ENCODE measurements at regions not wholly inside any gene's neighbourhood (a gene's known extent, or its start where the extent isn't known, plus 50 kb on each side); places are given as distances from the start of the nearest gene placed in this dataset.

- Histone ChIP-seq H3K4me3 (no peak overlapping the region), H3K27me3 (ENCODE audit: control insufficient read depth in 3 of 3, insufficient read depth in 3 of 3, low read length in 2 of 3) (no peaks in the 10 kb centered on the region), H3K9me3 (ENCODE audit: control insufficient read depth in 4 of 4, insufficient read depth in 3 of 4, low read length in 3 of 4) (no peaks in the 10 kb centered on the region), H3K36me3 (ENCODE audit: control insufficient read depth in 4 of 4, insufficient read depth in 4 of 4, low read length in 4 of 4) (no peaks in the 10 kb centered on the region), H3K4me1 (ENCODE audit: control insufficient read depth in 5 of 5, insufficient read depth in 5 of 5, low read length in 5 of 5) (peaks cover 0 to 3% (median 0%) of the 10 kb centered on the region in 5 donors), H3K27ac (ENCODE audit: low read depth in 1 of 2, low read length in 1 of 2) (no peak overlapping the region), H3K9ac (ENCODE audit: insufficient read depth in 1 of 2, low read length in 2 of 2) (no peak overlapping the region)
- TF ChIP-seq CTCF (IDR thresholded peaks at IDR 0.05; ENCODE audit: control extremely low read depth, extremely low read depth): peak; percentile 76
- DNase-seq (peak; percentile 86 to 92 (median 90)), ATAC-seq (ENCODE audit: insufficient read depth, low FRiP score) (peak; percentile 88)
- WGBS, 2 donors: 15 to 28% methylated on average over 14 of the region's 14 CpGs
Observed at GRCh38 chr13:95380468-95381211, 79.4 kb upstream of the ABCC4 start.

GRCh38 chr13:95381212-95381527 is 79.9 kb upstream of the ABCC4 start:
- no peaks in the 10 kb centered on the region for H3K27me3 ChIP-seq (ENCODE audit: control insufficient read depth in 3 of 3, insufficient read depth in 3 of 3, low read length in 2 of 3)
- 59 to 72% methylated on average over 5 of the region's 5 CpGs for WGBS, 2 donors
- DNase-seq (peak in 2 of 3 donors; percentile 16 to 21), ATAC-seq (ENCODE audit: insufficient read depth, low FRiP score) (no peak)
- H3K4me1 ChIP-seq (ENCODE audit: control insufficient read depth in 5 of 5, insufficient read depth in 5 of 5, low read length in 5 of 5): peaks cover 0 to 3% (median 0%) of the 10 kb centered on the region in 5 donors
- no peak overlapping the region for H3K27ac ChIP-seq (ENCODE audit: low read depth in 1 of 2, low read length in 1 of 2)
- no peaks in the 10 kb centered on the region for H3K36me3 ChIP-seq (ENCODE audit: control insufficient read depth in 4 of 4, insufficient read depth in 4 of 4, low read length in 4 of 4)
- no peak for TF ChIP-seq CTCF (IDR thresholded peaks at IDR 0.05; ENCODE audit: control extremely low read depth, extremely low read depth)
- H3K4me3 ChIP-seq: no peak overlapping the region
- H3K9ac ChIP-seq (ENCODE audit: insufficient read depth in 1 of 2, low read length in 2 of 2): no peak overlapping the region
- no peaks in the 10 kb centered on the region for H3K9me3 ChIP-seq (ENCODE audit: control insufficient read depth in 4 of 4, insufficient read depth in 3 of 4, low read length in 3 of 4)

GRCh38 chr13:95382411-95382810 is 81.2 kb upstream of the ABCC4 start:
- peaks cover 0 to 6% (median 0%) of the 10 kb centered on the region in 5 donors for H3K4me1 ChIP-seq (ENCODE audit: control insufficient read depth in 5 of 5, insufficient read depth in 5 of 5, low read length in 5 of 5)
- H3K9ac ChIP-seq (ENCODE audit: insufficient read depth in 1 of 2, low read length in 2 of 2): no peak overlapping the region
- no peak overlapping the region for H3K27ac ChIP-seq (ENCODE audit: low read depth in 1 of 2, low read length in 1 of 2)
- TF ChIP-seq CTCF (IDR thresholded peaks at IDR 0.05; ENCODE audit: control extremely low read depth, extremely low read depth): no peak
- no peaks in the 10 kb centered on the region for H3K27me3 ChIP-seq (ENCODE audit: control insufficient read depth in 3 of 3, insufficient read depth in 3 of 3, low read length in 2 of 3)
- no peaks in the 10 kb centered on the region for H3K9me3 ChIP-seq (ENCODE audit: control insufficient read depth in 4 of 4, insufficient read depth in 3 of 4, low read length in 3 of 4)
- no peak overlapping the region for H3K4me3 ChIP-seq
- DNase-seq: no peak
- WGBS, 2 donors: 91 to 94% methylated on average over 2 of the region's 2 CpGs
- H3K36me3 ChIP-seq (ENCODE audit: control insufficient read depth in 4 of 4, insufficient read depth in 4 of 4, low read length in 4 of 4): no peaks in the 10 kb centered on the region
- ATAC-seq (ENCODE audit: insufficient read depth, low FRiP score): no peak

GRCh38 chr13:95382916-95383315 is 81.7 kb upstream of the ABCC4 start:
- Histone ChIP-seq H3K9me3 (ENCODE audit: control insufficient read depth in 4 of 4, insufficient read depth in 3 of 4, low read length in 3 of 4) (no peaks in the 10 kb centered on the region), H3K9ac (ENCODE audit: insufficient read depth in 1 of 2, low read length in 2 of 2) (no peak overlapping the region), H3K27ac (ENCODE audit: low read depth in 1 of 2, low read length in 1 of 2) (no peak overlapping the region), H3K36me3 (ENCODE audit: control insufficient read depth in 4 of 4, insufficient read depth in 4 of 4, low read length in 4 of 4) (no peaks in the 10 kb centered on the region), H3K4me1 (ENCODE audit: control insufficient read depth in 5 of 5, insufficient read depth in 5 of 5, low read length in 5 of 5) (peaks cover 0 to 11% (median 0%) of the 10 kb centered on the region in 5 donors), H3K4me3 (no peak overlapping the region), H3K27me3 (ENCODE audit: control insufficient read depth in 3 of 3, insufficient read depth in 3 of 3, low read length in 2 of 3) (no peaks in the 10 kb centered on the region)
- no peak for DNase-seq
- 89 to 91% methylated on average over 4 of the region's 4 CpGs for WGBS, 2 donors
- no peak for TF ChIP-seq CTCF (IDR thresholded peaks at IDR 0.05; ENCODE audit: control extremely low read depth, extremely low read depth)
- ATAC-seq (ENCODE audit: insufficient read depth, low FRiP score): no peak
